GM06990 (cell line): ENCODE measurements at regions not wholly inside any gene's neighbourhood (a gene's known extent, or its start where the extent isn't known, plus 50 kb on each side); places are given as distances from the start of the nearest gene placed in this dataset.
"Not testable (repeated sequence)": the region's sequence is repeated elsewhere in the genome, so short reads cannot be mapped to it uniquely, and the experiment has no call there.

ENCODE experiments used
- DNase-seq: peaks from one replicate; pipeline ENCODE4 v3.0.0-alpha.2; 2011; ENCODE audit not compliant: insufficient read length; ENCODE audit errors: extremely low read depth
- H3K27me3 ChIP-seq: replicated peaks from 2 replicates; pipeline ENCODE4 v1.6.0; 2011; ENCODE audit warnings: low read length; ENCODE audit not compliant: control insufficient read depth, insufficient read depth
- H3K36me3 ChIP-seq: 2 replicates; pipeline ENCODE4 v1.5.1; 2011; ENCODE audit warnings: low read length; ENCODE audit not compliant: control insufficient read depth, insufficient read depth
- H3K4me3 ChIP-seq: replicated peaks from 2 replicates; pipeline ENCODE4 v1.5.1; 2011; ENCODE audit warnings: low read depth, mild to moderate bottlenecking, control low read depth, low read length
- TF ChIP-seq, protein P1 (sequence below): IDR thresholded peaks from 2 replicates; pipeline ENCODE4 v1.5.1; 2011; ENCODE audit warnings: low read length, control low read depth, mild to moderate bottlenecking, inconsistent platforms; ENCODE audit not compliant: insufficient read depth, poor library complexity, severe bottlenecking

DNA sequence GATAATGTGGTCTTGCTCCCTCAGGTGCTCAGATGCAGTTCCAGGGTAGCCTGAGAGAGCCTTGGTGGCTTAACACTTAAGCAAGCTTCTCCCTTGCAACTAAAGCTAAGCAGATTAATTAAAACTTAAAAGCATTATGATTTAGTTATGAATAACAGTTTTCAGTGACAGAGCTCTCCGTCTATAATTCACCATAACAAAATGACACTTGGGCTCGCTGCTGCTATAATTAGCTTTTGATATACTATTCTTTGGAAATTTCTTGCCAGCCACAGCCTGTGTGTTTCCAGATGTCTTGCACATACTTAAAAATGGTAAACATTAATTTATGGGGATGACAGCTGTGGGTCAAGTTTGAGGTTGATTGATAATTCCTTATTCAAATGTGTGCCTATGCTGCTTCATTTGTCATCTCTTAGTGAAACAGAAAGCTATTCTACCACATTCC, 380.5 kb downstream of the TFAP2B start:
- TF ChIP-seq, protein P1, sequence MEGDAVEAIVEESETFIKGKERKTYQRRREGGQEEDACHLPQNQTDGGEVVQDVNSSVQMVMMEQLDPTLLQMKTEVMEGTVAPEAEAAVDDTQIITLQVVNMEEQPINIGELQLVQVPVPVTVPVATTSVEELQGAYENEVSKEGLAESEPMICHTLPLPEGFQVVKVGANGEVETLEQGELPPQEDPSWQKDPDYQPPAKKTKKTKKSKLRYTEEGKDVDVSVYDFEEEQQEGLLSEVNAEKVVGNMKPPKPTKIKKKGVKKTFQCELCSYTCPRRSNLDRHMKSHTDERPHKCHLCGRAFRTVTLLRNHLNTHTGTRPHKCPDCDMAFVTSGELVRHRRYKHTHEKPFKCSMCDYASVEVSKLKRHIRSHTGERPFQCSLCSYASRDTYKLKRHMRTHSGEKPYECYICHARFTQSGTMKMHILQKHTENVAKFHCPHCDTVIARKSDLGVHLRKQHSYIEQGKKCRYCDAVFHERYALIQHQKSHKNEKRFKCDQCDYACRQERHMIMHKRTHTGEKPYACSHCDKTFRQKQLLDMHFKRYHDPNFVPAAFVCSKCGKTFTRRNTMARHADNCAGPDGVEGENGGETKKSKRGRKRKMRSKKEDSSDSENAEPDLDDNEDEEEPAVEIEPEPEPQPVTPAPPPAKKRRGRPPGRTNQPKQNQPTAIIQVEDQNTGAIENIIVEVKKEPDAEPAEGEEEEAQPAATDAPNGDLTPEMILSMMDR = no peak
- H3K4me3 ChIP-seq = no peak overlapping the region
- H3K36me3 ChIP-seq = no peaks in the 10 kb centered on the region
- no peaks in the 10 kb centered on the region for H3K27me3 ChIP-seq
- DNase-seq = no peak

DNA sequence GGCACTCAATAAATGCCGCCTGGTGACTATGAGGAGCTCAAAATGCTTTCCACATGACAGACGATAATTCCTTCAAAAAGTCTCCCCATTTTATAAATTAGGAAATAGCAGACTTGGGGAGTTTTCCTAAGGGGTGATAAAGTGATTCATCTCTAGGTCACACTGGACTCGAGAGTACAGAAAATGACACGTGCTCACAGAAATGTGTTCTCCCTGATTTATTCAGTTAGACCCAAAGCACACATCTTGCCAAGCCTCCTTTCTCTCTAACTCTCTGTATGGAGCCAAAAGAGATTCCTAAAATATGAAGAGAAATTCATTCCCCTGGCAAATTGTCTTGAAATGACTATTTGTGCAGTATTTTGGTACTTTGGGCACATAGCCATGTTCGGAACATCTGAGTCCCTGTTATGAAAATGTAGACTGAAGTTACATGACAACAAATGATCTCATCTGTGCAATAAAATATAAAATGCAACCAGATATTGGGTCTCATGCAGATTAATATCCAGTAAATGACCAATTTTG, 381.1 kb downstream of the TFAP2B start:
- Histone ChIP-seq H3K36me3 (no peaks in the 10 kb centered on the region), H3K4me3 (no peak overlapping the region), H3K27me3 (no peaks in the 10 kb centered on the region)
- TF ChIP-seq, protein P1 = no peak
- DNase-seq = no peak

DNA sequence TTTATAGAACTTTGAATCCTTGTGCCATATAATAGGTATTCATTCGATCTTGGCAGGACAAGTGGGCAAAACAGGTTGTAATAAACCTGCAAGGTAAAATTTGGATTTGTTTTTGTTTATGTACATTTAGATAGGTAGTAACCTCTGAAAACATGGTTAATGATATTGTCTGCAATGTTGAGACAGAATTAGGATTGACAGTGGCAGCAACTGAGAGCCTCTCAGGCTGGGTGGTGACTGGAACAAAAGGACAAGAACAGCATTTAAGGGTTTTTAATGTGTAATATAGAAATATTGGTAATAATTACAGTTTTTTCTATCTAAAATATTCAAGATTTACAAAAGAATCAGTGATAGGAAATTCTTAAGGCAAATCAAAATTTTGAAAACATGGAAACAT, 382.0 kb downstream of the TFAP2B start:
- H3K36me3 ChIP-seq = no peaks in the 10 kb centered on the region
- no peak overlapping the region for H3K4me3 ChIP-seq
- TF ChIP-seq, protein P1 = no peak
- no peaks in the 10 kb centered on the region for H3K27me3 ChIP-seq
- no peak for DNase-seq

DNA sequence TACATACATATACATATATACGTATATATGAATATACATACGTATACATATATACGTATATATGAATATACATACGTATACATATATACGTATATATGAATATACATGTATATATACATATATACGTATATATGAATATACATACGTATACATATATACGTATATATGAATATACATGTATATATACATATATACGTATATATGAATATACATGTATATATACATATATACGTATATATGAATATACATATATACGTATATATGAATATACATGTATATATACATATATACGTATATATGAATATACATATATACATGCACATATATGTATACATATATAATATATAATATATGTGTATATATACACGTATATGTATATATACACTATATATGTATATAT, 384.0 kb downstream of the TFAP2B start:
- not testable (repeated sequence) for DNase-seq, H3K4me3 ChIP-seq, H3K27me3 ChIP-seq, H3K36me3 ChIP-seq

DNA sequence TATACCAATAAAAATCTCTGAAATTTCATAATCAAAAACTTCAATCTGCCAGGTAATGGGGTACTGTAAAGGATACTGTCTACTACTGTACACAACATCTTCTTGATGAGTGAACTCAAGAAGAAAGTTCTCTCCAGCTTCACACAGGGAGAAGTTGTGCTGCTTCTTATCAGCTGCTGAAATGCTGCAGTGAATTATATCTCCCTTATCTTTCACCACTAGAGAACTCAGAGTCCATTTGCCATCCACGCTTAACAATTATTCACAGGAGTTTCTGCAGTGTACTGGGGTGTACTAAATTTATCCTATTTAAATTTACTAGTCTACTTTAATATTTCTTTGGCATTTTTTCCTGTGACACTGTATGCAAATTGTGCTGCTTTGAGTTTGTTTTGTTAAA, 384.8 kb downstream of the TFAP2B start:
- Histone ChIP-seq H3K27me3 (no peaks in the 10 kb centered on the region), H3K4me3 (no peak overlapping the region), H3K36me3 (no peaks in the 10 kb centered on the region)
- TF ChIP-seq, protein P1 = no peak
- no peak for DNase-seq

DNA sequence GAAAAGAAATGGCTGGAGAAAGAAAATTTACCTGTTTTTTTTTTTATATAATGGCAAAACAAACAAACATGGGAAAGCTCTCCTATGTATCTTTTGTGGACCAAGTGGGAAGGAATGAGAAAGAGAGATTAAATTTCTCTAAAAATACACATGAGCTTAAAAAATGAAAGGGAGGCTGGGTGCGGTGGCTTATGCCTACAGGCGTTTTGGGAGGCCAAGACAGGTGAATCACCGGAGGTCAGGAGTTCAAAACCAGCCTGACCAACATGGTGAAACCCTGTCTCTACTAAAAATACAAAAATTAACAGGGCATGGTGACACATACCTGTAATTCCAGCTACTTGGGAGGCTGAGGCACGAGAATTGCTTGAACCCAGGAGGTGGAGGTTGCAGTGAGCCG, 388.0 kb downstream of the TFAP2B start:
- not testable (repeated sequence) for H3K36me3 ChIP-seq, H3K4me3 ChIP-seq, H3K27me3 ChIP-seq, DNase-seq

DNA sequence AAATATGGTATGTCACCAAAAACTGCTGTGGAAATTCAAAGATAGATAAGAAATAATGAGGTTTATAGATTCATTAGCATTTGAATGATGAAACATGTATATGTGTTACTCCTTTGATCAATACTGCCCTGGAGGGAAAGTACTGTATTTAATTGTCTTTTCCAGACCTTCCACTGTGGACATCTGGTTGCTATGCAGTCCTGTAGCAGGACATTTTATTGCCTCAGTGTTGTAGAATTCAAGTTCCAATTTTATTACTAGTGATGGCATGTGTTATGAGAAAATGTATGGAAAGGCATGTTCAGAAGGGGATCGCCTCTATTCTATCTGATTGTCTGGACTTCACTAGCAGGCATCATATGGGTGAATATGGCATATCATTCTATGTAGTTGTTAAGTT, 391.0 kb downstream of the TFAP2B start:
- H3K4me3 ChIP-seq = no peak overlapping the region
- H3K27me3 ChIP-seq = no peaks in the 10 kb centered on the region
- TF ChIP-seq, protein P1 = no peak
- DNase-seq = no peak
- H3K36me3 ChIP-seq = no peaks in the 10 kb centered on the region
